ENCODE measurements at regions not wholly inside any gene's neighbourhood (a gene's known extent, or its start where the extent isn't known, plus 50 kb on each side); places are given as distances from the start of the nearest gene placed in this dataset.

- intact Hi-C loops (cut with DNase I; ENCODE audit: low total_unique reads), result no loop called here
- H3K4me1 ChIP-seq, result no peaks in the 10 kb centered on the region
- H3K36me3 ChIP-seq (ENCODE audit: low read depth, missing control alignments), result no peaks in the 10 kb centered on the region
- H3K27me3 ChIP-seq, result no peaks in the 10 kb centered on the region
- peak; percentile 22 for DNase-seq
- 95 to 96% methylated on average over 1 of the region's 1 CpG for WGBS, 2 donors
- TF ChIP-seq POLR2A (IDR thresholded peaks at IDR 0.05), result no peak
- no peak for TF ChIP-seq CTCF (IDR thresholded peaks at IDR 0.05)
- no peak overlapping the region for H3K27ac ChIP-seq
- no peaks in the 10 kb centered on the region for H3K9me3 ChIP-seq
- H3K4me3 ChIP-seq, result no peak overlapping the region
Observed at GRCh38 chr4:137819964-137820383, 287.7 kb upstream of the PCDH18 start.

GRCh38 chr4:137812258-137812657 is 280.0 kb upstream of the PCDH18 start:
- intact Hi-C loops (cut with DNase I; ENCODE audit: low total_unique reads), result no loop called here

GRCh38 chr4:137806420-137806819 is 274.1 kb upstream of the PCDH18 start:
- WGBS, 2 donors, result 80 to 85% methylated on average over 3 of the region's 3 CpGs
- DNase-seq, result no peak
- Histone ChIP-seq H3K27ac (no peak overlapping the region), H3K4me1 (no peaks in the 10 kb centered on the region), H3K9me3 (no peaks in the 10 kb centered on the region), H3K4me3 (no peak overlapping the region), H3K36me3 (ENCODE audit: low read depth, missing control alignments) (no peaks in the 10 kb centered on the region), H3K27me3 (no peaks in the 10 kb centered on the region)
- TF ChIP-seq POLR2A (IDR thresholded peaks at IDR 0.05), result no peak
- TF ChIP-seq CTCF (IDR thresholded peaks at IDR 0.05), result no peak
- intact Hi-C loops (cut with DNase I; ENCODE audit: low total_unique reads), result no loop called here

More at GRCh38 chr4:137812258-137812657, 280.0 kb upstream of the PCDH18 start:
- no peak for DNase-seq
- Histone ChIP-seq H3K27me3 (no peaks in the 10 kb centered on the region), H3K36me3 (ENCODE audit: low read depth, missing control alignments) (no peaks in the 10 kb centered on the region), H3K27ac (no peak overlapping the region), H3K4me3 (no peak overlapping the region), H3K4me1 (no peaks in the 10 kb centered on the region), H3K9me3 (no peaks in the 10 kb centered on the region)
- WGBS, 2 donors, result 91 to 97% methylated on average over 4 of the region's 4 CpGs
- TF ChIP-seq CTCF (IDR thresholded peaks at IDR 0.05), result no peak
- no peak for TF ChIP-seq POLR2A (IDR thresholded peaks at IDR 0.05)

GRCh38 chr4:137804906-137805495 is 272.7 kb upstream of the PCDH18 start:
- H3K9me3 ChIP-seq, result no peaks in the 10 kb centered on the region

More at GRCh38 chr4:137804906-137805495, 272.7 kb upstream of the PCDH18 start:
- no peak for TF ChIP-seq CTCF (IDR thresholded peaks at IDR 0.05)
- no peak for TF ChIP-seq POLR2A (IDR thresholded peaks at IDR 0.05)
- intact Hi-C loops (cut with DNase I; ENCODE audit: low total_unique reads), result no loop called here
- Histone ChIP-seq H3K4me3 (no peak overlapping the region), H3K27me3 (no peaks in the 10 kb centered on the region), H3K4me1 (no peaks in the 10 kb centered on the region), H3K27ac (no peak overlapping the region), H3K36me3 (ENCODE audit: low read depth, missing control alignments) (no peaks in the 10 kb centered on the region)
- 84 to 91% methylated on average over 10 of the region's 10 CpGs for whole genome bisulfite sequencing, 2 donors
- no peak for DNase-seq

Data from testis (tissue), 2 donors.